OCI-LY7 (cell line): ENCODE measurements at regions not wholly inside any gene's neighbourhood (a gene's known extent, or its start where the extent isn't known, plus 50 kb on each side); places are given as distances from the start of the nearest gene placed in this dataset.

Experiments
- BruUV-seq: library from RNA; stranded (reverse); fragments of 400-500 nt; replicated peaks from 2 replicates; lab custom pipeline; 2021; lab: Mats Ljungman, UMichigan
- CTCF ChIA-PET: fragments of 300-600 bp; sonication (Branson Sonifier 250); formaldehyde crosslinking; loops from one replicate; lab custom pipeline; 2022; ENCODE audit warnings: antibody characterized with exemption; ENCODE audit not compliant: unreplicated experiment; lab: Charles Lee
- POLR2A ChIA-PET: fragments of 300-600 bp; sonication (Branson Sonifier 250); formaldehyde crosslinking; loops from one replicate; lab custom pipeline; 2022; ENCODE audit warnings: antibody characterized with exemption; lab: Charles Lee
- DNase-seq: peaks from one replicate; pipeline ENCODE4 v3.0.0-alpha.2; 2015; ENCODE audit warnings: low spot score
- H2AFZ ChIP-seq: fragments of 200-600 bp; sonication (generic), shearing (Covaris generic); 2 replicates; pipeline ENCODE4 v1.6.1; 2014; ENCODE audit warnings: mild to moderate bottlenecking, antibody characterized with exemption, low read length, moderate library complexity
- H3K27ac ChIP-seq: fragments of 200-600 bp; sonication (generic); 2 replicates; pipeline ENCODE4 v1.5.1; 2014; ENCODE audit warnings: mixed run types, low read depth, mild to moderate bottlenecking, moderate library complexity, low read length, inconsistent platforms; ENCODE audit not compliant: poor library complexity, severe bottlenecking
- H3K36me3 ChIP-seq: fragments of 200-600 bp; sonication (generic); 2 replicates; pipeline ENCODE4 v1.6.1; 2014; ENCODE audit warnings: mild to moderate bottlenecking, antibody characterized with exemption, low read length, moderate library complexity, mixed read lengths; ENCODE audit not compliant: insufficient read depth
- H3K4me1 ChIP-seq: fragments of 200-600 bp; sonication (generic); 2 replicates; pipeline ENCODE4 v1.5.1; 2014; ENCODE audit warnings: mild to moderate bottlenecking, low read length; ENCODE audit not compliant: insufficient read depth, poor library complexity, severe bottlenecking
- H3K4me2 ChIP-seq: fragments of 200-600 bp; sonication (generic); 2 replicates; pipeline ENCODE4 v1.6.1; 2014; ENCODE audit warnings: mild to moderate bottlenecking, low read length
- H3K4me3 ChIP-seq: fragments of 200-600 bp; sonication (generic); 2 replicates; pipeline ENCODE4 v1.5.1; 2014; ENCODE audit warnings: mild to moderate bottlenecking, low read depth, low read length; ENCODE audit not compliant: poor library complexity, severe bottlenecking
- H3K79me2 ChIP-seq: fragments of 200-600 bp; sonication (generic); 2 replicates; pipeline ENCODE4 v1.6.1; 2016; ENCODE audit warnings: low read depth, mild to moderate bottlenecking, low read length, moderate library complexity, mixed read lengths; ENCODE audit not compliant: insufficient read depth
- H3K9me2 ChIP-seq: fragments of 200-600 bp; sonication (generic); 2 replicates; pipeline ENCODE4 v1.6.1; 2016; ENCODE audit warnings: mild to moderate bottlenecking, low read length, mixed read lengths; ENCODE audit not compliant: insufficient read depth
- H3K9me3 ChIP-seq: fragments of 200-600 bp; sonication (generic); 2 replicates; pipeline ENCODE4 v1.6.1; 2014; ENCODE audit warnings: mild to moderate bottlenecking, mixed run types, low read length, mixed read lengths
- H4K20me1 ChIP-seq: fragments of 200-600 bp; sonication (generic); 2 replicates; pipeline ENCODE4 v1.6.1; 2014; ENCODE audit warnings: mild to moderate bottlenecking, antibody characterized with exemption, low read length, moderate library complexity, mixed read lengths; ENCODE audit not compliant: insufficient read depth
- CTCF ChIP-seq: fragments of 200-600 bp; sonication (generic); conservative IDR thresholded peaks from 2 replicates; pipeline ENCODE4 v1.5.1; 2014; ENCODE audit warnings: mild to moderate bottlenecking, antibody characterized with exemption, low read length, moderate library complexity, mixed read lengths
- EZH2phosphoT487 ChIP-seq: fragments of 200-600 bp; sonication (generic); IDR thresholded peaks from 2 replicates; pipeline ENCODE4 v1.6.1; 2018; ENCODE audit warnings: low read depth, borderline replicate concordance, mild to moderate bottlenecking, mixed run types, antibody characterized with exemption, low read length, moderate library complexity, mixed read lengths
- intact Hi-C: fragments of 100-400 bp; cut with micrococcal nuclease; formaldehyde crosslinking; loops from one replicate; pipeline ENCODE4 v1.10.0; 2022; ENCODE audit not compliant: unreplicated experiment

GRCh38 chr9:107621436-107621835 lies 131.9 kb upstream of the KLF4 start:
- Histone ChIP-seq H2AFZ (no peak overlapping the region), H3K36me3 (no peaks in the 10 kb centered on the region), H3K27ac (no peak overlapping the region), H3K4me1 (no peaks in the 10 kb centered on the region), H3K79me2 (no peaks in the 10 kb centered on the region), H3K9me2 (no peaks in the 10 kb centered on the region), H4K20me1 (no peaks in the 10 kb centered on the region), H3K9me3 (no peaks in the 10 kb centered on the region), H3K4me3 (no peak overlapping the region), H3K4me2 (no peak overlapping the region)
- DNase-seq, result no peak
- no peak for TF ChIP-seq CTCF
- no peak for TF ChIP-seq EZH2phosphoT487
- BruUV-seq, result no TSS peak
- ChIA-PET POLR2A (no interaction called here), CTCF (no interaction called here)
- intact Hi-C loops, result no loop called here

- Histone ChIP-seq H3K9me3 (no peaks in the 10 kb centered on the region), H3K9me2 (no peaks in the 10 kb centered on the region), H3K79me2 (no peaks in the 10 kb centered on the region), H3K36me3 (no peaks in the 10 kb centered on the region), H3K4me2 (no peak overlapping the region), H4K20me1 (no peaks in the 10 kb centered on the region), H3K27ac (no peak overlapping the region), H2AFZ (no peak overlapping the region), H3K4me1 (no peaks in the 10 kb centered on the region), H3K4me3 (no peak overlapping the region)
- POLR2A ChIA-PET, result no interaction called here
- no peak for DNase-seq
- TF ChIP-seq CTCF (no peak), EZH2phosphoT487 (no peak)
- no TSS peak for BruUV-seq
- intact Hi-C loops, result no loop called here
- CTCF ChIA-PET, result no interaction called here
Observed at GRCh38 chr9:107620801-107621200, 131.2 kb upstream of the KLF4 start.

- H3K27ac ChIP-seq, result no peak overlapping the region
- H2AFZ ChIP-seq, result no peak overlapping the region
- POLR2A ChIA-PET, result no interaction called here
- no peaks in the 10 kb centered on the region for H3K36me3 ChIP-seq
- no peaks in the 10 kb centered on the region for H4K20me1 ChIP-seq
- no TSS peak for BruUV-seq
- H3K4me2 ChIP-seq, result no peak overlapping the region
- H3K9me2 ChIP-seq, result no peaks in the 10 kb centered on the region
- no peaks in the 10 kb centered on the region for H3K9me3 ChIP-seq
- intact Hi-C loops, result no loop called here
- H3K79me2 ChIP-seq, result no peaks in the 10 kb centered on the region
- CTCF ChIA-PET, result no interaction called here
- DNase-seq, result no peak
- no peak overlapping the region for H3K4me3 ChIP-seq
- TF ChIP-seq CTCF (no peak), EZH2phosphoT487 (no peak)
- no peaks in the 10 kb centered on the region for H3K4me1 ChIP-seq
Observed at GRCh38 chr9:107620236-107620635, 130.7 kb upstream of the KLF4 start.
